GM18505 (cell line): ENCODE measurements at regions not wholly inside any gene's neighbourhood (a gene's known extent, or its start where the extent isn't known, plus 50 kb on each side); places are given as distances from the start of the nearest gene placed in this dataset.

Experiments used
- ATAC-seq: cut with Tn5 transposase; IDR thresholded peaks from one replicate; pipeline ENCODE4 v1.9.1; 2021; ENCODE audit not compliant: unreplicated experiment
- POLR2A ChIP-seq: IDR thresholded peaks from 4 replicates; pipeline ENCODE4 v1.6.1; 2011; ENCODE audit warnings: borderline replicate concordance; ENCODE audit not compliant: insufficient read depth, insufficient read length; ENCODE audit errors: extremely low read depth

GRCh38 chr17:69719474-69720048 is 305.1 kb downstream of the MAP2K6 start:
- no peak for TF ChIP-seq POLR2A
- ATAC-seq = no peak

GRCh38 chr17:69722518-69722917 is 308.0 kb downstream of the MAP2K6 start:
- ATAC-seq = no peak
- TF ChIP-seq POLR2A = no peak

- no peak for ATAC-seq
Measured at GRCh38 chr17:69723316-69723715, 308.8 kb downstream of the MAP2K6 start.

GRCh38 chr17:69723741-69724140 is 309.2 kb downstream of the MAP2K6 start:
- TF ChIP-seq POLR2A = no peak
- no peak for ATAC-seq

More at GRCh38 chr17:69723316-69723715, 308.8 kb downstream of the MAP2K6 start:
- no peak for TF ChIP-seq POLR2A

- no peak for ATAC-seq
- no peak for TF ChIP-seq POLR2A
Measured at GRCh38 chr17:69724238-69724637, 309.7 kb downstream of the MAP2K6 start.

- no peak for ATAC-seq
- TF ChIP-seq POLR2A = no peak
Measured at GRCh38 chr17:69725146-69725545, 310.6 kb downstream of the MAP2K6 start.

- ATAC-seq = no peak
- TF ChIP-seq POLR2A = no peak
Measured at GRCh38 chr17:69728816-69729215, 314.3 kb downstream of the MAP2K6 start.

GRCh38 chr17:69729944-69730343 is 315.4 kb downstream of the MAP2K6 start:
- no peak for TF ChIP-seq POLR2A
- ATAC-seq = no peak

- no peak for TF ChIP-seq POLR2A
- no peak for ATAC-seq
Measured at GRCh38 chr17:69732272-69732918, 317.9 kb downstream of the MAP2K6 start.

- TF ChIP-seq POLR2A = no peak
- ATAC-seq = no peak
Measured at GRCh38 chr17:69733171-69734012, 318.9 kb downstream of the MAP2K6 start.

- no peak for TF ChIP-seq POLR2A
- no peak for ATAC-seq
Measured at GRCh38 chr17:69734656-69735055, 320.2 kb downstream of the MAP2K6 start.

GRCh38 chr17:69735285-69735684 is 320.8 kb downstream of the MAP2K6 start:
- no peak for TF ChIP-seq POLR2A
- ATAC-seq = no peak

GRCh38 chr17:69743091-69743490 is 328.6 kb downstream of the MAP2K6 start:
- ATAC-seq = no peak
- TF ChIP-seq POLR2A = no peak
